Tibial artery (tissue), 4 donors: ENCODE measurements at regions not wholly inside any gene's neighbourhood (a gene's known extent, or its start where the extent isn't known, plus 50 kb on each side); places are given as distances from the start of the nearest gene placed in this dataset.

Experiments
- DNase-seq, 2 donors: peaks; one replicate each; pipeline ENCODE4 v3.0.0-alpha.2; 2019
- H3K27ac ChIP-seq, 2 donors: fragments of 200-600 bp; sonication (generic) in 1 of 2; 1 replicate in 1 of 2; 2 replicates in 1 of 2; pipeline ENCODE4 v1.5.1; 2018 to 2019; ENCODE audit warnings: mild to moderate bottlenecking in 1 of 2
- H3K27me3 ChIP-seq, 2 donors: fragments of 200-600 bp; sonication (generic) in 1 of 2; one replicate each; pipeline versions ENCODE4 v1.5.1 to v1.6.0; 2016 to 2019
- H3K36me3 ChIP-seq, 3 donors: fragments of 200-600 bp; sonication (generic) in 2 of 3; one replicate each; pipeline ENCODE4 v1.5.1; 2016 to 2019; ENCODE audit warnings: mild to moderate bottlenecking in 2 of 3
- H3K4me1 ChIP-seq, 4 donors: fragments of 200-600 bp; sonication (generic) in 2 of 4; 1 replicate in 3 of 4; 2 replicates in 1 of 4; pipeline ENCODE4 v1.5.1; 2016 to 2019
- H3K4me3 ChIP-seq, 2 donors: fragments of 200-600 bp; sonication (generic) in 1 of 2; 1 replicate in 1 of 2; 2 replicates in 1 of 2; pipeline ENCODE4 v1.5.1; 2018 to 2019; ENCODE audit warnings: mild to moderate bottlenecking in 2 of 2
- H3K9me3 ChIP-seq, 3 donors: fragments of 200-600 bp; sonication (generic) in 1 of 3; one replicate each; pipeline ENCODE4 v1.5.1; 2016 to 2019
- intact Hi-C: fragments of 100-400 bp; cut with DNase I; formaldehyde crosslinking; loops from one replicate; pipeline ENCODE4 v1.15.0; 2023; ENCODE audit warnings: low total_unique reads
- TF ChIP-seq, protein P1 (sequence below), 2 experiments: fragments of 200-600 bp in 1 of 2; fragments of 450-650 bp in 1 of 2; IDR thresholded peaks; one replicate each; pipeline ENCODE4 v1.5.1; 2017 to 2019; ENCODE audit warnings: antibody characterized with exemption in 2 of 2, mild to moderate bottlenecking in 1 of 2, moderate library complexity in 1 of 2

DNA sequence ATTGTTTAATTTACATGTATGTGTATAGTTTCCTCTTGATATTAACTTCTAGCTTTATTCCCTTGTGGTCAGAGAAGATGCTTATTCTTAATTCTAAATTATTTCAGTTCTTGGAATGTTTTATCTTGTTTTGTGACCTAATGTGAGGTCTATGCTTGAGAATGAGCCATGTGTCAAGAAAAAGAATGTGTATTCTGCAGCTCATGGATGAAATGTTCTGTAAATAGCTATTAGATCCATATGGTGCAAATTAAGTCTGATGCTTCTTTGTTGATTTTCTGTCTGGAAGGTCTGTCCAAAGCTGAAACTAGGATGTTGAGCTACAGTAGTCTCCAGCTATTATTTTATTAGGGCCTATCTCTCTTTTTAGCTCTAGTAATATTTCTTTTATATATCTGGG, 187.3 kb upstream of the RASGEF1B start:
- intact Hi-C loops, result no loop called here
- TF ChIP-seq, protein P1, sequence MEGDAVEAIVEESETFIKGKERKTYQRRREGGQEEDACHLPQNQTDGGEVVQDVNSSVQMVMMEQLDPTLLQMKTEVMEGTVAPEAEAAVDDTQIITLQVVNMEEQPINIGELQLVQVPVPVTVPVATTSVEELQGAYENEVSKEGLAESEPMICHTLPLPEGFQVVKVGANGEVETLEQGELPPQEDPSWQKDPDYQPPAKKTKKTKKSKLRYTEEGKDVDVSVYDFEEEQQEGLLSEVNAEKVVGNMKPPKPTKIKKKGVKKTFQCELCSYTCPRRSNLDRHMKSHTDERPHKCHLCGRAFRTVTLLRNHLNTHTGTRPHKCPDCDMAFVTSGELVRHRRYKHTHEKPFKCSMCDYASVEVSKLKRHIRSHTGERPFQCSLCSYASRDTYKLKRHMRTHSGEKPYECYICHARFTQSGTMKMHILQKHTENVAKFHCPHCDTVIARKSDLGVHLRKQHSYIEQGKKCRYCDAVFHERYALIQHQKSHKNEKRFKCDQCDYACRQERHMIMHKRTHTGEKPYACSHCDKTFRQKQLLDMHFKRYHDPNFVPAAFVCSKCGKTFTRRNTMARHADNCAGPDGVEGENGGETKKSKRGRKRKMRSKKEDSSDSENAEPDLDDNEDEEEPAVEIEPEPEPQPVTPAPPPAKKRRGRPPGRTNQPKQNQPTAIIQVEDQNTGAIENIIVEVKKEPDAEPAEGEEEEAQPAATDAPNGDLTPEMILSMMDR (IDR thresholded peaks at IDR 0.05), result no peak
- DNase-seq, result no peak
- no peak overlapping the region for H3K27ac ChIP-seq
- H3K4me1 ChIP-seq, result peaks cover 0 to 6% (median 3%) of the 10 kb centered on the region in 4 donors
- no peaks in the 10 kb centered on the region for H3K27me3 ChIP-seq
- no peaks in the 10 kb centered on the region for H3K36me3 ChIP-seq
- H3K9me3 ChIP-seq, result no peaks in the 10 kb centered on the region
- H3K4me3 ChIP-seq, result no peak overlapping the region

DNA sequence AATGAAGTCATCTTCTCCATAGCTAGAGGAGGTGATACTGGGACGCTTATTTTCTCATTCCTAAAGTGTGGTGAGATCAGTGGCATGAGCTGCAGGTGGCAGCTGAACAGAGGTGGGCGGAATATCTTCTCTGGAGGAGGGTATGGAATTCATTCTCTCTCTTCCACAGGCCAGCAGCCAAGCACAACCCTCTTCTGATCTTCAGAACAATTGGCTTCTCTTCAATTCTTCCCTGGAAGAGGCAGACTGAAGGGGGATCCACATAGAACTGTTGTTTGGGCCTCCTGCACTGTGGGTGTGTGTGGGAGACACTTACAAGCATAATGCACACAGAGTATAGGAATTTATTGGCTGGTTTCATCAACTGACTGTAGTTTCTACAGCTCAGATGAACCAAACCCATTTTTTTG, 180.4 kb upstream of the RASGEF1B start:
- Histone ChIP-seq H3K9me3 (no peaks in the 10 kb centered on the region), H3K4me1 (peaks cover 0 to 3% (median 1%) of the 10 kb centered on the region in 4 donors), H3K27ac (no peak overlapping the region), H3K27me3 (no peaks in the 10 kb centered on the region), H3K4me3 (no peak overlapping the region), H3K36me3 (no peaks in the 10 kb centered on the region)
- TF ChIP-seq, protein P1 (IDR thresholded peaks at IDR 0.05), result no peak
- intact Hi-C loops, result no loop called here
- DNase-seq, result no peak

DNA sequence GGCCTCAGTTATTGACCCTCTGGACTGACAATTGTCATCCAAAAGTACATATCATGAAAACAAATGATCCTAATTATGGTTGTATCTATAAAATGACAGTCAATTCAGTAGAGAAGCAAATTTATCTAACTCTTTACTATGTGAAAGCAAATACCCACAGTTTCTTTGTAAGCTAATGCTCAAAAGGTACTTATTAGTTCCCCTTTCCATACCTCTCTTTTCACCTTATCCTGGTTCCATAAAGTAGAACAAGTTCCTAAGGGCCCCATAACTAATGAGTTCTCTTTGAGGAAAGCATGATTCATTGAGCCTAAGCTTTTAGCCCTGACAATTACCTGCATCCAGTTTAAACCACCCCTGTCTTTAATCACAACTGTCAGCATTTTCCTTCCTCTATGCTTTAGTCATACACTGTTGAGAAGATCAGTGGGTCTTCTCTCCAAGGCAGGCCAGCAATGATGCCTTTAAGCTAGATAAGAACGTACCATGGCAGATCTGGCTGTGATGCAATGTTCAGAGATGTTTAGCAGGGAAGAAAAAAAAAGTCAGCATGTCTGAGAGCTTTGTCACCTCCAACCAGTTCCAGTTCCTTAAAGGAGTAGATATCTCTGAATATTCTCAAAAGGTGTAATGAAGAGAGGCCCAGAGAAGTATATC, 179.7 kb upstream of the RASGEF1B start:
- H3K9me3 ChIP-seq, result no peaks in the 10 kb centered on the region
- H3K27ac ChIP-seq, result no peak overlapping the region
- H3K4me3 ChIP-seq, result no peak overlapping the region
- TF ChIP-seq, protein P1 (IDR thresholded peaks at IDR 0.05), result no peak
- H3K4me1 ChIP-seq, result peaks cover 0 to 3% (median 1%) of the 10 kb centered on the region in 4 donors
- intact Hi-C loops, result no loop called here
- DNase-seq, result no peak
- no peaks in the 10 kb centered on the region for H3K36me3 ChIP-seq
- no peaks in the 10 kb centered on the region for H3K27me3 ChIP-seq

DNA sequence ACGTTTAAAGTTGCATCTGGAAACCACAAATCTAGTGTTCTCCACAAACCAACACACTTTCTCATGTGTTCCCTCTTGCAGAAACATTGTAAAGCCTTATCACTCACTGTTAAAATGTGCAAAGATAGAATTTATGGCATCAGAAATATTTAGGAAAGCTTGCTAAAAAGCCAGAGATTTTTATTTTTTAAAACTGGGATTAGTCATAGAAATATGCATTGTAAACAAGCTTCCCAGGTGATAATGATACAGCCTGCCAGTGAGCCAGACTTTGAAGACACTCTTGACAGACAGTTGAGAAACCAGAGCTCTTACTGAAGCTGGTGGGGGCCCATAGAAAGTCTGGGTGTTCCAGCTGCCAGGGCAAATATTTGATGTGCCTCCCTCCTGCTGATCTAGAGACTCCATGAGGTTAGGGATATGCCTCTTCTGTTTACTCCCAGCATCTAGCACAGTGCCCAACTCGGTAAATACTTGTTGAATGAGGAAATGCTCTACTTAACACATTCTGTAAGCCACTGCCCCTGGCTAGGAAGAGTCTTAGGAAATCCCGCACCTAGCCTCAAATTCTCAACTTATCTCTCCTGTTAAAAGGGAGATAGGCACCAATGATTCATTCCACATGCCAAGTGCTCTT, 179.0 kb upstream of the RASGEF1B start:
- intact Hi-C loops, result no loop called here
- TF ChIP-seq, protein P1 (IDR thresholded peaks at IDR 0.05), result no peak
- no peak for DNase-seq
- peaks cover 0 to 3% (median 1%) of the 10 kb centered on the region in 4 donors for H3K4me1 ChIP-seq
- H3K9me3 ChIP-seq, result no peaks in the 10 kb centered on the region
- no peaks in the 10 kb centered on the region for H3K36me3 ChIP-seq
- no peaks in the 10 kb centered on the region for H3K27me3 ChIP-seq
- H3K27ac ChIP-seq, result no peak overlapping the region
- no peak overlapping the region for H3K4me3 ChIP-seq

DNA sequence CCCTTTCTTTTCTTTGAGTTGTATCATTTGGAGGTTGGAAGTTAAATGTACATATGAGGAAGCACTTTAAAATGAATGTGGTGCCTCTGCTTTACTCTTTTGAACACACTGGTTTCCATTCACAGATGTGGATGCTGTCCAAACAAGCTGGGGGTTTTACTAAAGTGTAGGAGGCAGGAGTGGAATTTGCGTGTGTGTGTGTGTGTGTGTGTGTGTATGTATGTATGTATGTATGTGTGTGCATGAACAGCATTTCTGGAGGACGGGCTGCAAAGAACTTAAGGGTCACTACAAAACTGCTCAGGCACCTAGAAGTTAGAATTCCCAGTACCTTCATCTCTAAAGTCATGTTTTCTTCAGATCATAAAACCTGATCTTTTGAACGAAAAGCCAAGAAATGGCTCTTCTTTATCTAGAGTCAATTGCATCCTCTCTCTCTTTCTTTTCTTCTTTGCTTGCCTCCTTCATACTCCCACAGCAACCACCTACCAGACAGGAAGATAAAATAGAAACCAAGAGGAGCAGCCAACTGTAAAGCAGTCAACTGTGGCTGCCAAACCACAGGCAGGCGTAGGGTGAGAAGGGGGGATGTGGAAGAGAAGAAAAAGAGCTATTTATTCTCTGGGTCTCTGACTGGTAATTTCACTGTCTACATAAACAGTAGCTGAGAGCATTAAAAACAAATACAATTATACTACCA, 177.0 kb upstream of the RASGEF1B start:
- no peaks in the 10 kb centered on the region for H3K9me3 ChIP-seq
- no peaks in the 10 kb centered on the region for H3K27me3 ChIP-seq
- H3K4me1 ChIP-seq, result peaks cover 0 to 3% (median 1%) of the 10 kb centered on the region in 4 donors
- TF ChIP-seq, protein P1 (IDR thresholded peaks at IDR 0.05), result no peak
- intact Hi-C loops, result no loop called here
- H3K27ac ChIP-seq, result no peak overlapping the region
- H3K36me3 ChIP-seq, result no peaks in the 10 kb centered on the region
- no peak overlapping the region for H3K4me3 ChIP-seq
- DNase-seq, result no peak
